IMR-90 (cell line): ENCODE measurements at regions not wholly inside any gene's neighbourhood (a gene's known extent, or its start where the extent isn't known, plus 50 kb on each side); places are given as distances from the start of the nearest gene placed in this dataset.

Experiments
- ATAC-seq: fragments of 200-7000 bp; cut with Tn5 transposase; 2 replicates; pipeline ENCODE4 v1.9.1; 2020; ENCODE audit warnings: low read depth, mild to moderate bottlenecking, moderate library complexity
- BruUV-seq: library from RNA; stranded (reverse); fragments of 400-500 nt; replicated peaks from 2 replicates; lab custom pipeline; 2021; lab: Mats Ljungman, UMichigan
- CTCF ChIA-PET: fragments of 300-600 bp; formaldehyde crosslinking; extraction: SDS; loops from one replicate; lab custom pipeline; 2021; ENCODE audit warnings: antibody characterized with exemption; lab: Yijun Ruan, JAX
- POLR2A ChIA-PET: fragments of 300-600 bp; sonication (Branson Sonifier 250); formaldehyde crosslinking; loops from one replicate; lab custom pipeline; 2022; ENCODE audit warnings: antibody characterized with exemption; ENCODE audit not compliant: unreplicated experiment; lab: Charles Lee
- DNase-seq: peaks from one replicate; pipeline ENCODE4 v3.0.0; 2013
- H2AFZ ChIP-seq: replicated peaks from 2 replicates; pipeline ENCODE3; 2013; ENCODE audit warnings: low read length, mild to moderate bottlenecking; ENCODE audit not compliant: poor library complexity
- H2AK5ac ChIP-seq: 2 replicates; pipeline ENCODE4 v1.6.1; 2013; ENCODE audit warnings: low read depth, low read length, inconsistent platforms
- H2AK9ac ChIP-seq: replicated peaks from 2 replicates; pipeline ENCODE3; 2013; ENCODE audit warnings: mild to moderate bottlenecking, low read depth, low read length, moderate library complexity; ENCODE audit not compliant: poor library complexity
- H2BK120ac ChIP-seq: 2 replicates; pipeline ENCODE4 v1.6.1; 2013; ENCODE audit warnings: low read depth, low read length, inconsistent platforms
- H2BK15ac ChIP-seq: 3 replicates; pipeline ENCODE4 v1.6.1; 2013; ENCODE audit warnings: low read depth, low read length, inconsistent platforms
- H2BK20ac ChIP-seq: 2 replicates; pipeline ENCODE4 v1.6.1; 2013; ENCODE audit warnings: low read depth, mild to moderate bottlenecking, inconsistent platforms, low read length, moderate library complexity
- H2BK5ac ChIP-seq: 2 replicates; pipeline ENCODE4 v1.6.1; 2013; ENCODE audit warnings: mild to moderate bottlenecking, low read depth, low read length, inconsistent platforms; ENCODE audit not compliant: poor library complexity, severe bottlenecking
- H3K14ac ChIP-seq: replicated peaks from 2 replicates; pipeline ENCODE4 v1.6.1; 2013; ENCODE audit warnings: low read depth, low read length, inconsistent platforms
- H3K18ac ChIP-seq: 2 replicates; pipeline ENCODE4 v1.6.1; 2013; ENCODE audit warnings: low read depth, low read length, control low read depth
- H3K23ac ChIP-seq: 2 replicates; pipeline ENCODE4 v1.6.1; 2013; ENCODE audit warnings: low read depth, low read length, inconsistent platforms
- H3K27ac ChIP-seq: 2 replicates; pipeline ENCODE4 v1.5.1; 2013; ENCODE audit warnings: mild to moderate bottlenecking, control low read depth, low read length; ENCODE audit not compliant: insufficient read depth
- H3K27me3 ChIP-seq: 2 replicates; pipeline ENCODE4 v1.6.1; 2013; ENCODE audit warnings: low read length; ENCODE audit not compliant: control insufficient read depth, insufficient read depth
- H3K36me3 ChIP-seq: 2 replicates; pipeline ENCODE4 v1.6.1; 2013; ENCODE audit warnings: low read length, mixed read lengths; ENCODE audit not compliant: control insufficient read depth, insufficient read depth
- H3K4ac ChIP-seq: 2 replicates; pipeline ENCODE4 v1.6.1; 2013; ENCODE audit warnings: low read depth, low read length, inconsistent platforms
- H3K4me1 ChIP-seq: 2 replicates; pipeline ENCODE4 v1.6.1; 2013; ENCODE audit warnings: low read length, mixed read lengths; ENCODE audit not compliant: control insufficient read depth, insufficient read depth
- H3K4me2 ChIP-seq: 2 replicates; pipeline ENCODE4 v1.6.1; 2013; ENCODE audit warnings: low read depth, mild to moderate bottlenecking, control low read depth, low read length, moderate library complexity
- H3K4me3 ChIP-seq: 2 replicates; pipeline ENCODE4 v1.5.1; 2013; ENCODE audit warnings: low read depth, mild to moderate bottlenecking, control low read depth, low read length, moderate library complexity; ENCODE audit not compliant: insufficient read depth
- H3K56ac ChIP-seq: 2 replicates; pipeline ENCODE4 v1.6.1; 2013; ENCODE audit warnings: low read length, inconsistent platforms; ENCODE audit not compliant: insufficient read depth; ENCODE audit errors: extremely low read depth
- H3K79me1 ChIP-seq, 2 experiments: 2 replicates each; pipeline ENCODE4 v1.6.1; 2013; ENCODE audit warnings: low read length in 2 of 2, inconsistent platforms in 1 of 2, low read depth in 1 of 2
- H3K9ac ChIP-seq: 2 replicates; pipeline ENCODE4 v1.6.1; 2013; ENCODE audit warnings: low read depth, low read length, control low read depth
- H3K9me1 ChIP-seq: 2 replicates; pipeline ENCODE4 v1.6.1; 2013; ENCODE audit warnings: low read length, inconsistent platforms; ENCODE audit not compliant: insufficient read depth
- H3K9me3 ChIP-seq: 2 replicates; pipeline ENCODE4 v1.6.1; 2013; ENCODE audit warnings: low read length; ENCODE audit not compliant: control insufficient read depth, insufficient read depth
- H4K20me1 ChIP-seq: 2 replicates; pipeline ENCODE4 v1.6.1; 2013; ENCODE audit warnings: low read length, inconsistent platforms; ENCODE audit not compliant: insufficient read depth
- H4K5ac ChIP-seq: 2 replicates; pipeline ENCODE4 v1.6.1; 2013; ENCODE audit warnings: mild to moderate bottlenecking, low read depth, low read length, control low read depth
- H4K8ac ChIP-seq, 2 experiments: 2 replicates each; pipeline ENCODE4 v1.6.1; 2013; ENCODE audit warnings: low read depth in 2 of 2, low read length in 2 of 2, control low read depth in 1 of 2, inconsistent platforms in 1 of 2
- H4K91ac ChIP-seq: 2 replicates; pipeline ENCODE4 v1.6.1; 2013; ENCODE audit warnings: low read depth, low read length, inconsistent platforms; ENCODE audit not compliant: insufficient read depth
- CHD1 ChIP-seq: IDR thresholded peaks from 2 replicates; pipeline ENCODE4 v1.6.1; 2012; ENCODE audit warnings: low read depth, low read length, improper control_type of control experiment
- FOS ChIP-seq: fragments of 150-350 bp; IDR thresholded peaks from 2 replicates; pipeline ENCODE4 v1.6.1; 2016; ENCODE audit warnings: low read depth, low read length
- NFE2L2 ChIP-seq: fragments of 150-350 bp; IDR thresholded peaks from 2 replicates; pipeline ENCODE4 v1.6.1; 2016; ENCODE audit warnings: low read depth, mild to moderate bottlenecking, low read length
- RAD21 ChIP-seq: IDR thresholded peaks from 2 replicates; pipeline ENCODE4 v1.6.1; 2012; ENCODE audit warnings: low read length, improper control_type of control experiment
- RFX5 ChIP-seq: IDR thresholded peaks from 2 replicates; pipeline ENCODE4 v1.8.0; 2012; ENCODE audit warnings: low read depth, mild to moderate bottlenecking, low read length, moderate library complexity
- WGBS, 2 experiments: methylation state at CpG; one replicate each; pipeline versions ENCODE4 v1.1.5 to v1.1.7; 2013; ENCODE audit warnings: missing lambda C conversion rate in 2 of 2; ENCODE audit not compliant: insufficient read length in 1 of 2; ENCODE audit errors: extremely low coverage in 2 of 2; 5-methylcytosine and 5-hydroxymethylcytosine counted together
- dilution Hi-C: fragments of 300-500 bp; cut with HindIII; formaldehyde crosslinking; loops from one replicate; pipeline ENCODE4 v1.14.3; 2018; ENCODE audit warnings: low sequenced_read_pairs; ENCODE audit not compliant: unreplicated experiment
- in situ Hi-C: fragments of 300-500 bp; cut with MboI; formaldehyde crosslinking; loops from 3 replicates; pipeline ENCODE4 v1.14.3; 2019; ENCODE audit warnings: low sequenced_read_pairs, inconsistent platforms, mixed read lengths
- intact Hi-C: fragments of 100-400 bp; cut with micrococcal nuclease; formaldehyde crosslinking; loops from 2 replicates; pipeline ENCODE4 v1.10.0; 2022
- TF ChIP-seq, protein P1 (sequence below): fragments of 150-350 bp; IDR thresholded peaks from 2 replicates; pipeline ENCODE4 v1.6.1; 2017; ENCODE audit warnings: mild to moderate bottlenecking, antibody characterized with exemption, low read length, low read depth

DNA sequence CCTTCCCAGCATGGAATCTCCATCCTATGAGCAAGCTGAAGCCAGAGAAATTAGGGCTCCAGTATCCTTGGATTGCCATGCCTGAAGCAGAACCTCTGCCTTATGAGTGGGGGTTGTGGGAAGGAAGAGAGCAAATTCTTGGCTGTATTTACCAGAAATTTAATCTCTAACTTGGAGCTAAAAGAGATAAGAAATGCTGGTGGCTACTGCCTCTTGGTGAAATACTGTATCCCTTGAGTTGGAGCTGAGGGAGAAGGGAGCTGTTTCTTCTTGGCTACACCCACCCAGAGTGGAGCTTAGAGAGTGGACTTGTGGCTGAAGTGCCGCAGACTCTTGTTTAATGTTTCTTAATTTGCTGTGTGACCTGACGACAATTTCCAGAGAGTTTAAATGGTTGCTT is 447.3 kb downstream of the ARHGEF28 start:
- ChIA-PET POLR2A (no interaction called here), CTCF (no interaction called here)
- intact Hi-C loops = no loop called here
- Histone ChIP-seq H3K23ac (no peak overlapping the region), H4K8ac (no peak overlapping the region), H3K4ac (no peak overlapping the region), H3K9me3 (no peaks in the 10 kb centered on the region), H3K18ac (no peak overlapping the region), H4K91ac (no peak overlapping the region), H4K5ac (no peak overlapping the region), H4K20me1 (no peaks in the 10 kb centered on the region), H3K14ac (no peak overlapping the region), H3K4me3 (no peak overlapping the region), H2BK120ac (no peak overlapping the region), H3K4me2 (no peak overlapping the region), H2BK15ac (no peak overlapping the region), H3K56ac (no peak overlapping the region), H2AFZ (no peak overlapping the region), H2BK5ac (no peak overlapping the region), H2BK20ac (no peak overlapping the region), H3K9ac (no peak overlapping the region), H3K4me1 (no peaks in the 10 kb centered on the region), H3K9me1 (no peaks in the 10 kb centered on the region), H3K79me1 (no peaks in the 10 kb centered on the region), H2AK9ac (no peak overlapping the region), H2AK5ac (no peak overlapping the region), H3K27ac (no peak overlapping the region), H3K36me3 (no peaks in the 10 kb centered on the region), H3K27me3 (peaks cover 16% of the 10 kb centered on the region)
- no CpG with 5 or more reads among the region's 2 CpGs for WGBS, 2 experiments
- in situ Hi-C loops = no loop called here
- DNase-seq (peak; percentile 12), ATAC-seq (no peak; the same call in 1 of the 2 replicates)
- no TSS peak for BruUV-seq
- dilution Hi-C loops = no loop called here
- no peak for TF ChIP-seq NFE2L2
- no peak for TF ChIP-seq RFX5
- TF ChIP-seq, protein P1, sequence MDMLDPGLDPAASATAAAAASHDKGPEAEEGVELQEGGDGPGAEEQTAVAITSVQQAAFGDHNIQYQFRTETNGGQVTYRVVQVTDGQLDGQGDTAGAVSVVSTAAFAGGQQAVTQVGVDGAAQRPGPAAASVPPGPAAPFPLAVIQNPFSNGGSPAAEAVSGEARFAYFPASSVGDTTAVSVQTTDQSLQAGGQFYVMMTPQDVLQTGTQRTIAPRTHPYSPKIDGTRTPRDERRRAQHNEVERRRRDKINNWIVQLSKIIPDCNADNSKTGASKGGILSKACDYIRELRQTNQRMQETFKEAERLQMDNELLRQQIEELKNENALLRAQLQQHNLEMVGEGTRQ = no peak
- no peak for TF ChIP-seq CHD1
- TF ChIP-seq RAD21 = no peak
- TF ChIP-seq FOS = no peak
